Activated T-cell treated with anti-CD3 and anti-CD28 coated beads, Interleukin-2, amount 50 U/mL, for 72 hours (primary cell): ENCODE measurements at regions not wholly inside any gene's neighbourhood (a gene's known extent, or its start where the extent isn't known, plus 50 kb on each side); places are given as distances from the start of the nearest gene placed in this dataset.

Experiments used
- ATAC-seq, 2 donors: fragments of 150-1000 bp; cut with Tn5 transposase; replicated peaks in 1 of 2; 2 replicates each; pipeline ENCODE4 v1.10.0; 2021; ENCODE audit warnings: moderate library complexity in 2 of 2, mild to moderate bottlenecking in 1 of 2
- DNase-seq, 2 donors: peaks; one replicate each; pipeline ENCODE4 v3.0.0; 2021 to 2022; ENCODE audit warnings: mixed read lengths in 1 of 2
- H3K27ac Mint-ChIP-seq: one replicate; pipeline ENCODE4 v1.8.0; 2022; ENCODE audit warnings: mild to moderate bottlenecking, moderate library complexity, mixed read lengths
- H3K27me3 Mint-ChIP-seq: one replicate; pipeline ENCODE4 v1.8.0; 2022; ENCODE audit warnings: low read depth, mixed read lengths
- H3K36me3 Mint-ChIP-seq, 2 donors: one replicate each; pipeline ENCODE4 v1.8.0; 2022; ENCODE audit warnings: mixed read lengths in 2 of 2, mild to moderate bottlenecking in 1 of 2; ENCODE audit not compliant: insufficient read depth in 2 of 2
- H3K4me1 Mint-ChIP-seq: one replicate; pipeline ENCODE4 v1.8.0; 2022; ENCODE audit warnings: low read depth, mixed read lengths
- H3K4me3 Mint-ChIP-seq, 2 donors: one replicate each; pipeline ENCODE4 v1.8.0; 2022; ENCODE audit warnings: mild to moderate bottlenecking in 2 of 2, mixed read lengths in 2 of 2, moderate library complexity in 2 of 2
- H3K9me3 Mint-ChIP-seq, 2 donors: one replicate each; pipeline ENCODE4 v1.8.0; 2022; ENCODE audit warnings: mixed read lengths in 2 of 2

- Mint-ChIP-seq H3K27ac (no peak overlapping the region), H3K4me3 (no peak overlapping the region), H3K4me1 (no peaks in the 10 kb centered on the region), H3K27me3 (no peaks in the 10 kb centered on the region), H3K36me3 (no peaks in the 10 kb centered on the region), H3K9me3 (peaks cover 0 to 2% of the 10 kb centered on the region in 2 donors)
- DNase-seq (no peak), ATAC-seq (no peak)
These were observed 521.5 kb upstream of the ZFHX3 start for GRCh38 chr16:73569266-73569980.

GRCh38 chr16:73568769-73569168, 520.8 kb upstream of the ZFHX3 start:
- no peaks in the 10 kb centered on the region for H3K27me3 Mint-ChIP-seq
- no peak overlapping the region for H3K4me3 Mint-ChIP-seq
- DNase-seq: no peak
- ATAC-seq: no peak
- H3K36me3 Mint-ChIP-seq: no peaks in the 10 kb centered on the region
- no peak overlapping the region for H3K27ac Mint-ChIP-seq
- H3K4me1 Mint-ChIP-seq: no peaks in the 10 kb centered on the region
- peaks cover 0 to 2% of the 10 kb centered on the region in 2 donors for H3K9me3 Mint-ChIP-seq

- Mint-ChIP-seq H3K4me3 (no peak overlapping the region), H3K4me1 (no peaks in the 10 kb centered on the region), H3K9me3 (peaks cover 0 to 2% of the 10 kb centered on the region in 2 donors)
These were observed 518.0 kb upstream of the ZFHX3 start for GRCh38 chr16:73565925-73566324.

GRCh38 chr16:73565263-73565662, 517.3 kb upstream of the ZFHX3 start:
- Mint-ChIP-seq H3K9me3 (peaks cover 0 to 2% of the 10 kb centered on the region in 2 donors), H3K27ac (no peak overlapping the region), H3K27me3 (no peaks in the 10 kb centered on the region), H3K4me3 (no peak overlapping the region), H3K4me1 (no peaks in the 10 kb centered on the region), H3K36me3 (no peaks in the 10 kb centered on the region)
- ATAC-seq (no peak), DNase-seq (no peak)

More at GRCh38 chr16:73565925-73566324, 518.0 kb upstream of the ZFHX3 start:
- ATAC-seq: no peak
- Mint-ChIP-seq H3K36me3 (no peaks in the 10 kb centered on the region), H3K27me3 (no peaks in the 10 kb centered on the region), H3K27ac (no peak overlapping the region)
- DNase-seq: no peak

- H3K36me3 Mint-ChIP-seq: no peaks in the 10 kb centered on the region
- no peaks in the 10 kb centered on the region for H3K27me3 Mint-ChIP-seq
- no peak overlapping the region for H3K4me3 Mint-ChIP-seq
- ATAC-seq (no peak), DNase-seq (no peak)
- H3K4me1 Mint-ChIP-seq: no peaks in the 10 kb centered on the region
- peaks cover 0 to 2% of the 10 kb centered on the region in 2 donors for H3K9me3 Mint-ChIP-seq
- no peak overlapping the region for H3K27ac Mint-ChIP-seq
These were observed 515.8 kb upstream of the ZFHX3 start for GRCh38 chr16:73563709-73564108.

GRCh38 chr16:73560497-73560896, 512.6 kb upstream of the ZFHX3 start:
- H3K9me3 Mint-ChIP-seq: peaks cover 0 to 2% of the 10 kb centered on the region in 2 donors

GRCh38 chr16:73558219-73558618, 510.3 kb upstream of the ZFHX3 start:
- no peak overlapping the region for H3K4me3 Mint-ChIP-seq
- no peak for DNase-seq
- no peaks in the 10 kb centered on the region for H3K4me1 Mint-ChIP-seq
- no peaks in the 10 kb centered on the region for H3K36me3 Mint-ChIP-seq
- no peak for ATAC-seq
- H3K27ac Mint-ChIP-seq: no peak overlapping the region
- H3K27me3 Mint-ChIP-seq: peaks cover 4% of the 10 kb centered on the region
- H3K9me3 Mint-ChIP-seq: no peaks in the 10 kb centered on the region

More at GRCh38 chr16:73560497-73560896, 512.6 kb upstream of the ZFHX3 start:
- Mint-ChIP-seq H3K4me3 (no peak overlapping the region), H3K4me1 (no peaks in the 10 kb centered on the region), H3K27me3 (no peaks in the 10 kb centered on the region), H3K36me3 (no peaks in the 10 kb centered on the region), H3K27ac (no peak overlapping the region)
- ATAC-seq: no peak
- DNase-seq: no peak

- H3K27me3 Mint-ChIP-seq: peaks cover 10% of the 10 kb centered on the region
- no peak overlapping the region for H3K4me3 Mint-ChIP-seq
- ATAC-seq: no peak
These were observed 506.2 kb upstream of the ZFHX3 start for GRCh38 chr16:73553941-73554660.

GRCh38 chr16:73549984-73550631, 502.2 kb upstream of the ZFHX3 start:
- ATAC-seq (no peak), DNase-seq (no peak)
- H3K36me3 Mint-ChIP-seq: no peaks in the 10 kb centered on the region
- no peaks in the 10 kb centered on the region for H3K9me3 Mint-ChIP-seq
- H3K4me1 Mint-ChIP-seq: no peaks in the 10 kb centered on the region
- H3K4me3 Mint-ChIP-seq: no peak overlapping the region
- peaks cover 34% of the 10 kb centered on the region for H3K27me3 Mint-ChIP-seq
- no peak overlapping the region for H3K27ac Mint-ChIP-seq

More at GRCh38 chr16:73553941-73554660, 506.2 kb upstream of the ZFHX3 start:
- H3K27ac Mint-ChIP-seq: no peak overlapping the region
- no peaks in the 10 kb centered on the region for H3K4me1 Mint-ChIP-seq
- no peaks in the 10 kb centered on the region for H3K36me3 Mint-ChIP-seq
- H3K9me3 Mint-ChIP-seq: no peaks in the 10 kb centered on the region
- DNase-seq: no peak

GRCh38 chr16:73547552-73548403, 499.9 kb upstream of the ZFHX3 start:
- Mint-ChIP-seq H3K27ac (no peak overlapping the region), H3K36me3 (no peaks in the 10 kb centered on the region), H3K4me1 (no peaks in the 10 kb centered on the region), H3K4me3 (no peak overlapping the region), H3K27me3 (peaks cover 48% of the 10 kb centered on the region), H3K9me3 (no peaks in the 10 kb centered on the region)
- DNase-seq (no peak), ATAC-seq (no peak)

- Mint-ChIP-seq H3K4me1 (no peaks in the 10 kb centered on the region), H3K36me3 (no peaks in the 10 kb centered on the region), H3K4me3 (no peak overlapping the region), H3K27me3 (peaks cover 51% of the 10 kb centered on the region), H3K9me3 (no peaks in the 10 kb centered on the region), H3K27ac (no peak overlapping the region)
- DNase-seq: no peak
- ATAC-seq: no peak
These were observed 498.5 kb upstream of the ZFHX3 start for GRCh38 chr16:73546341-73546845.

- Mint-ChIP-seq H3K27me3 (peaks cover 51% of the 10 kb centered on the region), H3K9me3 (no peaks in the 10 kb centered on the region), H3K4me3 (no peak overlapping the region), H3K36me3 (no peaks in the 10 kb centered on the region), H3K4me1 (no peaks in the 10 kb centered on the region), H3K27ac (no peak overlapping the region)
- DNase-seq (no peak), ATAC-seq (no peak)
These were observed 497.8 kb upstream of the ZFHX3 start for GRCh38 chr16:73545755-73546154.
